ENCODE measurements at regions not wholly inside any gene's neighbourhood (a gene's known extent, or its start where the extent isn't known, plus 50 kb on each side); places are given as distances from the start of the nearest gene placed in this dataset.
"Not testable (repeated sequence)": the region's sequence is repeated elsewhere in the genome, so short reads cannot be mapped to it uniquely, and the experiment has no call there.

DNA sequence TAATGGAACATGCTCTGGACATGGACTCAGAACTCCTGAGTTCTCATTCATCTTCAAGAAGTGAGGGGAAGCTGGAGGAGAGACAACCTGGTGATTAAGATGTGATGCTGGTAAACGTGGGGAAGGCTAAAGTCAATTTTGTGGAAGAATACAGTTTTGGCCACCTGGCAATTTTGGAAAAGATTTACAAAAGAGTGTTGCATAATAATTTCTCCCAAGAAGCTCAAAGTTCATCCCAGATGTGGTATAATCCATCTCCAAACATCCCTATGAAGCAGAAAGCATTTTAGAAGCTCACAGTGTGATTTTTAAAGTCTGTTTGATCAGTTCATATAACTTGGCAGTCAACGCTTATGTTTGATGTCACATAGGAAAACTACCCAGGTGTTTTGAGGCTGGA is 208.7 kb downstream of the LMX1A start:
- no peak for DNase-seq

GRCh38 chr1:165144757-165145397 is 211.6 kb downstream of the LMX1A start:
- peak; percentile 15 for DNase-seq

DNA sequence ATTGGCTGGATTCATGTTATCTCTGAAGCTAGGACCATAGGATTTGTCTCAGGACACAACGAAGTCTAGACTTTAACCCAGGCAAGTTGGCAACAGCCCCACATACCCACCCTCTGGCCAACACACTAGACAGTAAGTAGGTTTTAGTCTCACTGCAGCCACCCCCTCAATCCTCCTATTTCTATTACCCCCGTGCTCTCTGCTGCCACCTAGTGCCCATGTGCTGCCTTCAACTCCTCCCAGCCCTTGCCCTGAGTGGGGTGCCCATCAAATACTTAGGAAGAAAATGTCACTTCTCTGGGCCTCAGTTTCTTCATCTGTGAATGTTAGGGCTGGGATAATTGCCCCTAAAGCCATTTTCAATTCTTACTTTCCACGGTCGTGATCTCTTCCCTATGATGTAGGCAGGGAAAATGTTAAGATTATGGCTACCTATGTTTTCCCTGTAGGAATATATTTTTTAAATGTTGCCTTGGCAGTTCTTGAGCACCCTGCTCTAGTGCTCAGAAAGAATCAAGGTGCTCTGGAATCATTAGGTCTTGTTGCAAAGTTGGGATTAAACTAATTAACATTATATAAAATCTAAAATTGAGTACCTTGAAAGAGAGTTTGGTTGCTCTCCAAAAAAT is 213.0 kb downstream of the LMX1A start:
- peak; percentile 11 for DNase-seq

DNA sequence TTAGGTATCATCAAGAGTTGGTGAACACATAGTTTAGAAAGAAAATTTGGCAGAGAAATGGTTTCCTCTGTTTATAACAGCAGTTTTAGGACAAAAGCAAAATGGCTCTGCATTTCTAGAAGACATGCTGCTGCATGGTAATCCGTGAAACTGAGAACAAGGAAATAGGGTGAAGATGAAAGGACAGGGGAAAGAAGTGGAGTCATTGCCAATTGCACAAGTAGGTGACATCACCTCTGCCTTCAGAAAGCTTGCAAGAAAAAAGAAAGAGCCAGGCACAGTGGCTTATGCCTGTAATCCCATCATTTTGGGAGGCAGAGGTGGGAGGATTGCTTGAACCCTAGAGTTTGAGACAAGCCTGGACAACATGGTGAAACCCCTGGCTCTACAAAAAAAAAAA is 217.6 kb downstream of the LMX1A start:
- no peak for DNase-seq

DNA sequence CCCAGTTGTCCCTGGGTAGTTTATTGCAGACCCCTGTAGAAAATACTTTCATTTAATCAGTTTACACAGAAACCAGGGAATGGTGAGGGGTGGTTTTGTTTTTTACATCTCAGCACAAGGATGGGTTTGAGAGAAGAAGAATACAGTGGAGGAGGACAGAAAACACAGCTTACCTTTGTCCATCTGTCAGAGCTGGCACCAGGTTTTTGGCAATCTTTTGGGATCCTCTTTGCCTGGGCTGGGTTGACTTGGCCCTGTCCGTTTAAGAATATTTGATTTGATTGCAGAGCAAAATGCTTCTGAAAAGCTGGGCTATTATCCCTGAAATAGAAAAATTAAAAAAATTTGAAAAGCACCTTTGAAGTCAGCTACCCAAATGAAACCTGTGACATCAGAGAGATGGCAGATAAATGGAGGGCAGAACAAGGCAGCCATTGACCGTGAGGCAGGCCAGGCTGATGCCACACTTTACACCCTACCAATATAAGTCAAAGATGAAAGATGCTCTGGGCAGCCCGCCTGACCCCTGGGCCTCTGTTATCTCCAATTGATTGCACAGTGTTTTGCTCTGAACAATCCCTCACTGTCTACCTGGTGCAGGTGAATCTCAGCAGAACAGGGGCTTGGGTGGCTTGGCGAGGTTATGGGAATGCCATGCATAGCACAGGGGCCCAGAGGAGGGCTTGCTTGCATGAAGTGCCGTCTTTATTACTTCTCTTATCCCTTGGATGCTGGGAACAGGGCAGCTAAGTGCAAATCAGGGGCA is 218.8 kb downstream of the LMX1A start:
- no peak for DNase-seq

- DNase-seq = no peak
Observed at GRCh38 chr1:165134431-165134830, 222.1 kb downstream of the LMX1A start.

DNA sequence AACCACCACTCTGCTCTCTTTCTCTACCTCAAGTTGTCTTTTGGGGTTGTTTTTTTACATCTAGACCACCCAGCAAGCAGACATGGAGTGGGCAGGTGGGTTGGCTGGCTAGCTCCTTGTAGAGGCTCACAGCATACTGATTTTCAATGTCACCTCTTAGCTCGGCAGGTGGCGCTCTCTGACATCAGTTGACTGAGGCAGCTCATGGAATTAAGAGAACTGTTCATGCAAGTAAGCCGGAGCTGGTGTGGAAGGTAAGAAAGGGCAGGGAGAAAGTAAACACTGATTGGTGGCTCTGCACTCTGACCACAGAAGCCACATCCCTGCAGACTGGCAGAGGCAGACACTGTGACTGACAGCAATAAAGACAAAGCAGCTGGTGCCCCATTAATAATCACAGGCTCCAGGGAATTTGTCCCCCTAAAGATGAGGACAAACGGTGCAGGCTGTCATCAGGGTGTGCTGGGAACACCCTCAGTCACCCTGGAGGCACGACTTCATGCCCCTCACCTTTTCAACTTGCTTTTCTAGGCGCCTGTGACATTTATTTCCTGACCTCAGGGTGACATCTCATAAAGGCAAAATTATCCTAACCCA is 226.8 kb downstream of the LMX1A start:
- DNase-seq = peak; percentile 20

DNA sequence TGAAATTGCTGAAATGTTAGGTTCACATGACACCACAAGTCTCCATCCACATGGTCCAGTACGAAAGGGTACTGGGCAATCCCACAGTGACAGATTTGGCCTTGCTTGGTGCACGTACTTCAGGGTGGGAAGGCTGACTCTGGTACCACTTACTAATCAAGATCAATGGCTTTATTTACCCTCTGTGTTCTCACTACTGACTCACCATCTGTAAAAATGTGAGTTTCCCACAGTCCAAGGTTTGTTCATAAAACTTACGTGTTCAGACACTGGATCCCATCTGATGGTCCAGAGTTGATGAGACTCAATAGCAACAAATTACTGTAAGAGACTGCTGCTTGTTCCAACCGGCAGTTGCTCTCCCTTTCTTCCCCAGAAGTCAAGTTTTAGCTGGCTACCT is 231.7 kb downstream of the LMX1A start:
- DNase-seq = no peak

DNA sequence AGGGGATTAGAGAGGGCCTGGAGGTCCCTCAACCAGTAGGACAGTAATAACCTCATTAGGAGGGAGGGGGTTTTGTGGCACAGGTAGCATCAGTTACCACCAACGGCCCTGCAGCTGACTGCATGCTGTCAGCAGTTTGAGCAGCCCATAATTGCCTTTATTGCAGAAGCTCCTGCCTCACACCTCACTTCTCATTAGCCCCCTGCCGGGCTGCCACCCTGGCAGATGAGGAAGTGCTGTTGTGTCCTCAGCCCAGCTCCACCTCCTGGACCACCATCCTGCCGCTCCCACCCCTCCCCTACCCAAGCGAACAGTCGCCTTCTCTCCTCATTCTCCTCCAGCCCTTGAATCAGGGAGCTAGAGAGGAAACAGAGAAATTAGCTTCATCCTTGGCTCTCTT is 237.4 kb downstream of the LMX1A start:
- no peak for DNase-seq

DNA sequence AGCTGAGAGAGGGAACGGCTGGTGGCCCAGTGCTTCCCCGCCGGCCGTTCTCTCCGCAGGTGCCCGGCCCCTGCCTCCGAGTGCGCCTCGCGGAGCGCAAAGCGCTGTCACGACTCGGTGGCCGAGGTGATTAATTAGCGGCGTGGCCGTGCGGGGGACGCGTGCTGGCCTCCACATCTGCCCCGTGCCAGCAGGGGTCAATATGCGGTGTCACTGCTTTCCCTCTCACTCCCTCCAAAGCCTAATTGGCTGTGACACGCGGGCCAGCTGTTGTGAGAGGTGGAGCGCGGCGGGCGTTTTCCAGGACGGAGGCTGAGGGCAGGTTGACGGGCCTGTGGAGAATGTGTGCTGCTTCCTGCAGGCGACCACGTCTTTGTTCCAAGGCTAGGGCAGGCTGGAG is 239.0 kb downstream of the LMX1A start:
- DNase-seq = no peak

- DNase-seq = no peak
Observed at GRCh38 chr1:165116732-165117131, 239.8 kb downstream of the LMX1A start.

- no peak for DNase-seq
Observed at GRCh38 chr1:165116171-165116570, 240.3 kb downstream of the LMX1A start.

DNA sequence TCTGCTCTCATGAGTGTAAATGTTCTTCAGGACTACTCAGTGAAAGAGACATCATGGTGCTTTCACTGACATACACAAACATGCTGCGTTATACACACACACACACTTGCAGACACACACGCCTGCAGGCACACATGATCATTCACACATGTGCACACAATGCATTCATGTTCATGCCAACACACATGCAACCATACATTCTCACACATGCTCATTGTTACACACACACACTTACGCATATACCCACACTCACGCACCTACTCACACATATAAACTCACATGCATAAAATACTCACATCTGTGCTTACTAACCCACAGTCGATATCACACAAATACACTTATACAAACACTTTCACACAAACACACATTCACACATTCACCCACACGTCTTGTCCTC is 241.6 kb downstream of the LMX1A start:
- DNase-seq = no peak

- no peak for DNase-seq
Observed at GRCh38 chr1:165114022-165114888, 242.3 kb downstream of the LMX1A start.

DNA sequence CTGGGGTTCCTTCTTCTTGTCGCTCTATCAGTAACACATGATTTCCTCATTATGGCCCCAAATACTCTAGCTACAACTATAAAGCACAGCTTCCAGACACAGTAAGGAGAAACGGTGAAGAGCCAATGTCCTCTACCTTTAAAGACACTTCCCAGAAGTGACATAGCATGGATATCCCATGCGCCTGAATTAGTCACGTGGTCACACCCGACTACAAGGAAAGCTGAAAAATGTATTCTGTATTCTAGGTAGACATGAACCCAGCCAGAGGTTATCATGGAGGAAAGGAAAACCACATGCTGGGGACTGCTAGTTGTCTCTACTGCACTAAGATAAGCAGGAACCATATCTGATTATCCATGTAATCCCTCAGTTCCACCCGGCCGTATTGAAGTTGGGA is 244.3 kb downstream of the LMX1A start:
- DNase-seq = no peak

- no peak for DNase-seq
Observed at GRCh38 chr1:165109013-165109412, 247.5 kb downstream of the LMX1A start.

DNA sequence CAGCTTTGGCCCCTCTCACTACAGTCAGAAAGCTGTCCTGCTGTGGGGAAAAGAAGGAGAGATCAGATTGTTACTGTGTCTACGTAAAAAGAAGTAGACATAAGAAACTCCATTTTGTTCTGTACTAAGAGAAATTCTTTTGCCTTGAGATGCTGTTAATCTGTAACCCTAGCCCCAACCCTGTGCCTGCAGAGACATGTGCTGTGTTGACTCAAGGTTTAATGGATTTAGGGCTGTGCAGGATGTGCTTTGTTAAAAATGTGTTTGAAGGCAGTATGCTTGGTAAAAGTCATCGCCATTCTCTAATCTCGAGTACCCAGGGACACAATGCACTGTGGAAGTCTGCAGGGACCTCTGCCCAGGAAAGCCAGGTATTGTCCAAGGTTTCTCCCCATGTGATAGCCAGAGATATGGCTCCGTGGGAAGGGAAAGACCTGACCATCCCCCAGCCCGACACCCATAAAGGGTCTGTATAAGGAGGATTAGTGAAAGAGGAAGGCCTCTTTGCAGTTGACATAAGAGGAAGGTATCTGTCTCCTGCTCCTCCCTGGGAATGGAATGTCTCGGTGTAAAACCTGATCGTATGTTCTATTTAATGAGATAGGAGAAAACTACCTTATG is 263.9 kb downstream of the LMX1A start:
- not testable (repeated sequence) for DNase-seq

- no peak for DNase-seq
Observed at GRCh38 chr1:165080253-165080896, 276.1 kb downstream of the LMX1A start.

- DNase-seq = no peak
Observed at GRCh38 chr1:165078391-165078790, 278.1 kb downstream of the LMX1A start.

- no peak for DNase-seq
Observed at GRCh38 chr1:165075725-165076370, 280.7 kb downstream of the LMX1A start.

Data from stimulated activated CD4-positive, alpha-beta T cell treated with anti-CD3 and anti-CD28 coated beads, Interleukin-1b, Interleukin-23, amount 100 ng/mL, for 48 hours (primary cell).